GM18873 (cell line): ENCODE measurements at regions not wholly inside any gene's neighbourhood (a gene's known extent, or its start where the extent isn't known, plus 50 kb on each side); places are given as distances from the start of the nearest gene placed in this dataset.

Source experiments
- ATAC-seq: cut with Tn5 transposase; IDR thresholded peaks from one replicate; pipeline ENCODE4 v1.9.1; 2021; ENCODE audit warnings: mild to moderate bottlenecking, moderate library complexity, moderate number of reproducible peaks; ENCODE audit not compliant: unreplicated experiment, low FRiP score

DNA sequence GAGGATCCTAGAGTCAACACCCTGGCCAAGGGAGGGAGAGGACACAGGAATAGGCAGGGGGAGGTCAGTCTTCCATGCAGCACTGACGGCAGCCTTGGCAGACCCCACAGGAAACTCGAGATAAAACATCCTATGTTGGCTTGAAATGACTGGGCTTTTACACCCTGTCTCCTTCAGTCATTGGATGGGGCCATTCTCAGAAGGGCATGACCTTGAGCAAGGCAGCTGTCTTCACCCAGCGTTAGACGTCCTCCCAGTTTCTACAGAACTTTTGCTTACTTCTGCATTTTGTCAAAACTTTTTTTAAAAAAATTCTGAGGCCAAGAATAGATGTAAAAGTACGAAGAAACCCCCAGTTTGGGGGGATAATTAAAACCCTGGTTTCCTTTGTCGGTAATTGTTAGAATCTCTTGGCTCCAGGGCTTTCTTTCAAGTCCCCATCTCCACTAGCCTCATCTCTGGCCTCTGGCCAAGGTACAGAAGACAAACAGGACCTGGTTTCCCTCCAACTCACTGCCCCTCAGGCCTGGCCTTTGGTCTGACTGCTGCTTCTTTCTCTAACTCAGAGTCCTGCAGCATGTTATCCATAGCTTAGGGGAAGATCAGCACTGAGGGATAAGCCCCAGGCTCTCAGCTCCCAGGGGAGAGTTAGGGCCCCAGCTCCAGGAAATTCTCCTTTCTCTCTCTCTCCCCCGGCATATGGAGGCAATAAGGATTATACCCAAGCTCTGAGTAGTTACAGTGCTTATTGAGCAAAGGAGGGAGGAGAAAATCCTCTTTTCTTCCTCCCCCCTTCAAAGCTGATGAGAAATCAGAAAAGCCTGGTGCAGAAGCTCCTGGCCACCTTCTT lies 51.6 kb upstream of the KCND3 start:
- no peak for ATAC-seq

GRCh38 chr1:112043901-112044300 lies 54.4 kb upstream of the KCND3 start:
- ATAC-seq: no peak

GRCh38 chr1:112044745-112045144 lies 55.3 kb upstream of the KCND3 start:
- ATAC-seq: no peak

- ATAC-seq: no peak
Measured at GRCh38 chr1:112046630-112047029, 57.2 kb upstream of the KCND3 start.

DNA sequence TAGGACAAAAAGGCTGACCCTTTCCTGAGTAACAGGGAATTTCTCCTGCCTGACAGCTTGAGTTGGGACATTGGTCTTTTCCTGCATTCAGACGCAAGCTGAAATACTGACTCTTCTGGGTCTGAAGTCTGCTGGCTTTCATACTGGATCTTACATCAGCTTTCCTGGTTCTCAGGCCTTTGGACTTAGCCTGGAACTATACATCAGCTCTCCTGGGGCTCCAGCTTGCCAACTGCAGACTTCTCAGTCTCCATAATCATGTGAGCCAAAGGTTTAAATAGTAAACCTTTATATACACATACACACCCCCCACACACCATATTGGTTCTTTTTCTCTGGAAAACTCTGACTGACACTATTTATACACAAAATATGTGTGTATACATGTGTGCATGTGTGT lies 59.0 kb upstream of the KCND3 start:
- no peak for ATAC-seq

GRCh38 chr1:112054510-112054909 lies 65.0 kb upstream of the KCND3 start:
- ATAC-seq: no peak

- ATAC-seq: no peak
Measured at GRCh38 chr1:112056354-112056753, 66.9 kb upstream of the KCND3 start.

- ATAC-seq: no peak
Measured at GRCh38 chr1:112057736-112058135, 68.3 kb upstream of the KCND3 start.

- ATAC-seq: no peak
Measured at GRCh38 chr1:112058815-112059450, 69.5 kb upstream of the KCND3 start.

DNA sequence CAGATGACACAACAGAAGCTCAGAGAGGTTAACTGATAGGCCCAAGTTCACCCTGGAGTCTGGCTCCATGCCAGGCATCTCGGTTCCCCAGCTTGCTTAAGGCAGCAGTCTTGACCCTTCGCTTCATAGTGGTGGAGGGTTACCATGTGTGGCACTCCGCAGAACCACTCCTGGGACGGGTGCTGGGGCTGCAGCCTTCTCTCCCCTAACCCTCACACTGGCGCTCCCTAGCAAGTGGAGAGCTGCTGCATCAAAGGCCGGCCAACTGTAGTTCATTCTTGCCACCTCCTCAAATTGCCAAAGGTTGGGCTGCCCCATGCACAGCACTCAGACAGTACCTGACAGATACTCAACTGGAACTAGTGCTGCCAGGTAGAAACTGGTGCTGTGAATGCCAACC lies 70.2 kb upstream of the KCND3 start:
- no peak for ATAC-seq

DNA sequence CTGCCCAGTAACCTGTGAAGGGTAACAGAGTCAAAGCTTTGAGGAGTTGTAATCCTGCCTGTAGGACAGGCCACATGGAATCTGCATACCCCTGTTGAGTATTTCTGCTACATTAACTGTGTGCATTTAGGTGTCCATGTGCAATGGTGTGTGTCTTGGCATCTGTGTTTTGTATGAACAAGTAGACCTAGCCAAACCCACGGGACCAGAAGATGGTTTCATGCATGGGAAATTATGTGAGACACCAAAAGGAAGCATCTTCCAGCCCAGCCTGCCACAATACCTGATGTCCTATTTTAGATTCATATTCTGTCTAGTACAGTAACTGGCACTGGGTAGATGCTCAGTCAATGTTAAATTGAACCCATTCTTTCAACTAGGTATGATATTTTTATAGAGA lies 70.8 kb upstream of the KCND3 start:
- no peak for ATAC-seq

DNA sequence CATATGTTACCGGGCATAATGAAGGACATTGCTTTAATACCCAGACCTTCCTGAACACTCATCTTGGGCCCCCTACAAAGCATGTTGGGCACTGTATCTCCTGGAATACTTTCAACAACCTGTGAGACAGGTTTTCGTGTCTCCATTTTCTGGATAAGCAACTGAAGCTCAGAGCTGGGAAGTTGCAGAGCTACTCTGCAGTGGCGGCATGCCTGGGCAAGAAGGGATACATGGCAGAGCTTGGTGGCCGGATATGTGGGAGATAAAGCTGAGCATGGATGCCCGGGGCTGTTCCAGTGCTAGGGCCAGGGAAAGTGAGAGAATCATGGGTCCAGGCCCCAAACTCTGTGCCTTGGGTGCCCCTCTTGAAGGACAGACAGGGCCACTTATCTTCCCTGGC lies 71.6 kb upstream of the KCND3 start:
- ATAC-seq: no peak

- ATAC-seq: no peak
Measured at GRCh38 chr1:112061901-112062320, 72.4 kb upstream of the KCND3 start.

DNA sequence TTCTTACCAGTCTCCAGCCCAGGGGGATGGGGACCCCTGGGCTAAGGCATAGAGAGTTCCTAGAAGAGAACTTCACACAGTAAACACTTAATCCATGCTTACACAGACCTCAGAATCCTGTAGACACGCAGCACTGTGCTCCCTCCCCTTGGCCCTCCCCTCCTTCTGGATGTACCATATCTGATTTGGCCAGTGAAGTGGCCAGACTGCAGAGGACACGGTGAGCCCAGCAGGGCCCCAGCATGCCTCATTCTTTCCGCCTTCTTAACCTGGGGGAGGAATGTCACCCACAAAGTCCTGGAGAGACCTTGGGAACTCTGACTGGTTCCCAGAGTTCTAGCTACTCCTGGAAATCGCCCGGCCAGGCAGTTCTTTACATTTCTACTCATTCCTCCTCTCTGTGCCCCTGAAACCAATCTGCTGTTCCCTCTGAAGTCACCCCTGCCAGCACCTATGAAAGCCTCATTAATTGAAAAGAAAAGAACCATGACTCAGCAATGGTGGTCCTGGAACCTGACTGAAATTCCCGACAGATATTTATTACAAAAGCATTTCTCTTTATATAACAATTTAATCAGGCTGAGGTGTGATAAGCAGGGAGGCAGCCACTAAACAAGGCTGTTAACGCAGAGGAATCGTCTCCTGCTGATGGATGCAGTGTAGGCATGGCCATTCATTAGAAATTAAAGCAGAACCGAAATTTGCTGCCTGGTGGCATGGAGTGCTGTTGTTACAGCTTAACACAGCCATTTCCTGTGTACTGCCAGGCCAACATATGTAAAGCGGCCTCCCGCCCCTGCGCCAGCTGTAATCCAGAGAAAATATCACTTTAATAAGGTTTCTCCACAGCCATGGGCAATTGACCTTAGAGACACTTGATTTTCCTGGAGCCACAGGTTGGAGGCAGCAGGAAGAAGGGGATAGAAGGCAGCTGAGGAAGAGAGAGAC lies 74.6 kb upstream of the KCND3 start:
- ATAC-seq: peak; percentile 55

- ATAC-seq: no peak
Measured at GRCh38 chr1:112067989-112068388, 78.5 kb upstream of the KCND3 start.

DNA sequence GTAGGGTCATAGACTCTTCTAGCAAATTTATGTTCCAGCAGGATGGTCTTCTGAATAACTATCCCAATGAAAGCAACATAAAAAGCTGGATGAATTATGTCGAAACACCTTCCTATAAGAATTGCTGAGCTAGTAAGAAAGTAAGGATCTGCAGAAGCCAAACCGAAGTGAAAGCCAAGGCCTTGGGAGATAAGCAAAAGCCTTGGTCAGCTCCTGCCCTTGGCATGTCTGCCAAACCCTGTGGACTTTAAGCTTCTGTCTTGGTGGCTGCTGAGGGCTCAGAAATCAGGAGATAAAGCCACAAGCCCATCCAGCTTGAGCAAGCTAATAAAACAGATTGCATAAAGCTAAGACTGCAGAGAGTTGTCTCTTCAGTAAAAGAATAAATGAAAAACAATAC lies 81.2 kb upstream of the KCND3 start:
- no peak for ATAC-seq

DNA sequence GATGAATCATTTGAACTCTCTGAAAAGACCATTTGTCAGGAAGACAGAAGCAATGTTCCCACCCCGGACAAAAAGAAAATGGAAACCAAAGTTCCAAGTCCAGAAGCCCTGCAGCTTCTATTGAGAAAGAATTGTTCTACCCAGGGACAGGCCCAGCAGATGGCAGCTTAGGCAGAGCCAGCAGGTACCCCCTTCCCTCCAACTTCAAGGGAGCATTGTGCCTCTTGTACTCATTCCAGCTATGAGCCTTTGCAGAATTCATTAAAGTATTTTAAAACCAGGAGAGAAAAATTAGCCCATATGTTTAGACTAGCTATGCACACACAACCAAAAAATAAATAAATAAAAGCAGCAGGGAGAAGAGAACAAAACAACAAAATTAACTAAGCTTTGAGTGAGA lies 85.2 kb upstream of the KCND3 start:
- ATAC-seq: no peak

- ATAC-seq: no peak
Measured at GRCh38 chr1:112075566-112075965, 86.1 kb upstream of the KCND3 start.

- ATAC-seq: no peak
Measured at GRCh38 chr1:112079446-112079845, 90.0 kb upstream of the KCND3 start.

- no peak for ATAC-seq
Measured at GRCh38 chr1:112083487-112083886, 94.0 kb upstream of the KCND3 start.
